SK-N-SH treated with all-trans-retinoic acid at 6 μM for 48 hours (cell line): ENCODE measurements at regions not wholly inside any gene's neighbourhood (a gene's known extent, or its start where the extent isn't known, plus 50 kb on each side); places are given as distances from the start of the nearest gene placed in this dataset.

ENCODE experiments used
- ATAC-seq: fragments of 200-7000 bp; cut with Tn5 transposase; 3 replicates; pipeline ENCODE4 v1.9.1; 2020; ENCODE audit warnings: mild to moderate bottlenecking, moderate library complexity
- ARNTL ChIP-seq: fragments of 450-650 bp; formaldehyde crosslinking; IDR thresholded peaks from 2 replicates; pipeline ENCODE4 v1.5.0; 2020; ENCODE audit warnings: low read depth, mild to moderate bottlenecking, moderate library complexity, borderline replicate concordance
- BACH2 ChIP-seq: fragments of 250-450 bp; sonication (Bioruptor Pico); IDR thresholded peaks from 2 replicates; pipeline ENCODE4 v1.9.0; 2021; ENCODE audit warnings: mild to moderate bottlenecking, borderline replicate concordance
- CSDC2 ChIP-seq: fragments of 250-450 bp; sonication (Bioruptor Pico); IDR thresholded peaks from 2 replicates; pipeline ENCODE4 v1.5.0; 2020; ENCODE audit warnings: mild to moderate bottlenecking, moderate library complexity
- ESRRG ChIP-seq: fragments of 250-450 bp; sonication (Bioruptor Pico); IDR thresholded peaks from 2 replicates; pipeline ENCODE4 v1.6.1; 2021; ENCODE audit warnings: mild to moderate bottlenecking
- ISL1 ChIP-seq: fragments of 250-450 bp; sonication (Bioruptor Pico); IDR thresholded peaks from 2 replicates; pipeline ENCODE4 v2.1.2; 2022; ENCODE audit warnings: mild to moderate bottlenecking, moderate library complexity
- OSR1 ChIP-seq: fragments of 250-450 bp; sonication (Bioruptor Pico); IDR thresholded peaks from 2 replicates; pipeline ENCODE4 v1.8.0; 2022; ENCODE audit warnings: moderate library complexity, mild to moderate bottlenecking, inconsistent platforms
- PPARA ChIP-seq: fragments of 250-450 bp; sonication (Bioruptor Pico); IDR thresholded peaks from 2 replicates; pipeline ENCODE4 v1.5.0; 2020; ENCODE audit warnings: mild to moderate bottlenecking, borderline replicate concordance
- RARB ChIP-seq: fragments of 250-450 bp; sonication (Bioruptor Pico); IDR thresholded peaks from 2 replicates; pipeline ENCODE4 v1.8.0; 2021; ENCODE audit warnings: mild to moderate bottlenecking, moderate library complexity
- SNAI2 ChIP-seq: fragments of 250-450 bp; sonication (Bioruptor Pico); IDR thresholded peaks from 2 replicates; pipeline ENCODE4 v1.5.0; 2020; ENCODE audit warnings: mild to moderate bottlenecking, moderate library complexity
- TCF4 ChIP-seq: fragments of 250-450 bp; sonication (Bioruptor Pico); IDR thresholded peaks from 2 replicates; pipeline ENCODE4 v1.8.0; 2021; ENCODE audit warnings: mild to moderate bottlenecking, moderate library complexity, borderline replicate concordance
- TOX ChIP-seq: fragments of 250-450 bp; sonication (Bioruptor Pico); IDR thresholded peaks from 2 replicates; pipeline ENCODE4 v1.8.0; 2021; ENCODE audit warnings: mild to moderate bottlenecking, moderate library complexity, borderline replicate concordance
- ZFP3 ChIP-seq: fragments of 250-450 bp; sonication (Bioruptor Pico); IDR thresholded peaks from 2 replicates; pipeline ENCODE4 v1.5.0; 2020; ENCODE audit warnings: mild to moderate bottlenecking, moderate library complexity
- ZFP30 ChIP-seq: fragments of 450-650 bp; formaldehyde crosslinking; IDR thresholded peaks from 2 replicates; pipeline ENCODE4 v1.5.0; 2022; ENCODE audit warnings: mild to moderate bottlenecking, moderate library complexity
- ZNF565 ChIP-seq: fragments of 450-650 bp; formaldehyde crosslinking; conservative IDR thresholded peaks from 2 replicates; pipeline ENCODE4 v1.5.0; 2020; ENCODE audit warnings: low read depth, mild to moderate bottlenecking, moderate library complexity
- ZNF70 ChIP-seq: fragments of 450-650 bp; formaldehyde crosslinking; IDR thresholded peaks from 2 replicates; pipeline ENCODE4 v1.5.0; 2020; ENCODE audit warnings: mild to moderate bottlenecking, moderate library complexity
- ZNF8 ChIP-seq: fragments of 450-650 bp; formaldehyde crosslinking; IDR thresholded peaks from 2 replicates; pipeline ENCODE4 v1.5.0; 2020; ENCODE audit warnings: mild to moderate bottlenecking, moderate library complexity
- TF ChIP-seq, protein P1 (sequence below): fragments of 250-450 bp; sonication (Bioruptor Pico); IDR thresholded peaks from 2 replicates; pipeline ENCODE4 v1.8.0; 2021; ENCODE audit warnings: low read depth, mild to moderate bottlenecking, moderate library complexity, borderline replicate concordance
- TF ChIP-seq, protein P2 (sequence below): fragments of 250-450 bp; sonication (Bioruptor Pico); IDR thresholded peaks from 2 replicates; pipeline ENCODE4 v1.8.0; 2020; ENCODE audit warnings: mild to moderate bottlenecking, moderate library complexity, borderline replicate concordance
- TF ChIP-seq, protein P3 (sequence below): fragments of 250-450 bp; sonication (Bioruptor Pico); IDR thresholded peaks from 2 replicates; pipeline ENCODE4 v1.5.1; 2020; ENCODE audit warnings: low read depth, mild to moderate bottlenecking, moderate library complexity

DNA sequence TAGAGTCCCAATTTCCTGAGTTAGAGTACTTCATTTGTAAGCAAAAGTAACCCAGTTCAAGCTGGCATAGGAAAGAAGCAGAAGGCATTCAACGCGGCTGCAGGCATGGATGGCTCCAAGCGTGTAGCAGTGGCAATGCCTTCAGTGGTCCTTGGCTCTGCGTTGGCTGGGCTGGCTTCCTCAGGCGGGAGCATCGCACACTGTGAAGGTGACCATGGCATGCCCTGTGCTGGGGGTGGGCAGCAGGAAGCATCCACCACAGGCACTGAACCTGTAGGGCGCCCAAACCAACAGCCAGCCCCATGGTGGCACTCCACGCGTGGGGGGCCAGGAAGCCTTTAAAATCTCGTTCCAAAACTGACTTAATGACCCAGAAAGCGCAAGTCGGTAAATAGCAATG is 53.6 kb upstream of the SPACA7 start:
- no peak for ATAC-seq
- no peak for TF ChIP-seq ZNF70 (CRISPR knock-in tag)
- TF ChIP-seq ESRRG: no peak
- no peak for TF ChIP-seq ISL1
- TF ChIP-seq ZNF8 (CRISPR knock-in tag): no peak
- TF ChIP-seq PPARA (CRISPR knock-in tag): no peak
- TF ChIP-seq ARNTL (CRISPR knock-in tag): no peak
- TF ChIP-seq, protein P1, sequence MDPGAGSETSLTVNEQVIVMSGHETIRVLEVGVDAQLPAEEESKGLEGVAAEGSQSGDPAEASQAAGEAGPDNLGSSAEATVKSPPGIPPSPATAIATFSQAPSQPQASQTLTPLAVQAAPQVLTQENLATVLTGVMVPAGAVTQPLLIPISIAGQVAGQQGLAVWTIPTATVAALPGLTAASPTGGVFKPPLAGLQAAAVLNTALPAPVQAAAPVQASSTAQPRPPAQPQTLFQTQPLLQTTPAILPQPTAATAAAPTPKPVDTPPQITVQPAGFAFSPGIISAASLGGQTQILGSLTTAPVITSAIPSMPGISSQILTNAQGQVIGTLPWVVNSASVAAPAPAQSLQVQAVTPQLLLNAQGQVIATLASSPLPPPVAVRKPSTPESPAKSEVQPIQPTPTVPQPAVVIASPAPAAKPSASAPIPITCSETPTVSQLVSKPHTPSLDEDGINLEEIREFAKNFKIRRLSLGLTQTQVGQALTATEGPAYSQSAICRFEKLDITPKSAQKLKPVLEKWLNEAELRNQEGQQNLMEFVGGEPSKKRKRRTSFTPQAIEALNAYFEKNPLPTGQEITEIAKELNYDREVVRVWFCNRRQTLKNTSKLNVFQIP (CRISPR knock-in tag): no peak
- TF ChIP-seq TCF4 (CRISPR knock-in tag): no peak
- no peak for TF ChIP-seq ZFP3
- TF ChIP-seq OSR1 (CRISPR knock-in tag): no peak
- no peak for TF ChIP-seq CSDC2 (CRISPR knock-in tag)
- TF ChIP-seq SNAI2 (CRISPR knock-in tag): no peak

DNA sequence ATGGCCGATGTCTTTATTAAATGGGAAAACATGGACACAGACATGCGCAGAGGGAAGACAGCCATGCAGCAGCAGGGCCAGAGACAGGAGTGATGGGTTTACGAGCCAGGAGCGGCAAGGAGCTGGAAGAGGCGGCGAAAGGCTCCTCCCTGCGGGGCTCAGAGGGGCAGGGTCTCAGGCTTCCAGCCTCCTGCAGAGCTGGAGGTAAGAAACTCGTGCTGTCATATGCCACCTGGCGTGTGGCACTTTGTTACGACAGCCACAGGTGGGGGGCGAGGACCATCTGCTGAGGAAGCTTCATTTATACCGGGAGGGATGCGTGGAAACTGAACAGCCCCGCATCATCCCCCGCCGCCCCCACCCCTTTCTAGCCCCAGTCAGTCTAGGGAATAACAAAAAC is 52.0 kb upstream of the SPACA7 start:
- no peak for ATAC-seq

DNA sequence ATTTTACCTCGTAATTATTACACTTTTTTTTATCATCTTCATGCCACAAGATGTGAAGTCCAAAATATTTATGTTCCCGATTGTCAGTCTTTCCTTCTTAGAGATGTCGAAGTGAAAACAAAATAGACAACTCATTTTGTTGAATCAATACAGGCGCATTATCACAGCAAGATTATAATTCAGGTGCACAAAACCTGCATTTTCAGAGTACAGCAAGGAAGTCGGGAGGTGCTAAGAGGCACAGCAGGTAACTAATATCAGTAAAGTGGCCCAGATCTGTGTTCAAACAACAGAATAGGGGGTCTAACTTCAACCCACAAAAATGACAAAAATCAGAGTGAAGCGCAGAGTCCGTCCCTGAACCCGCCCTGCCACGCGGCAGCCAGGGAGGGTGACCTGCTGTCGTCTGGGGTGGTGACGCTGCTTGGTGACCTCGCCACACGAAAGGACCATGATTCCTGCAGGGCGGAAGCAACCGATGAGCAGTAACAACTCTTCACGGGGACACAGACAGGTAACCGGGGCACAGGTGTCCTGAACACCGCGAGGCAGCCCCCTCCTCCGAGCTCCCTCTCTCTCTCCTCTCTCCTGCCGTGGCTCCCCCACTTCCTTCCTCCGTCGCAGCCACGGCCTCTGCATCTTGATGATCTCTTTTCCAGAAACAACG is 50.9 kb upstream of the SPACA7 start:
- TF ChIP-seq ZNF565 (CRISPR knock-in tag): no peak
- no peak for TF ChIP-seq ESRRG
- TF ChIP-seq CSDC2 (CRISPR knock-in tag): no peak
- no peak for TF ChIP-seq OSR1 (CRISPR knock-in tag)
- no peak for TF ChIP-seq TOX (CRISPR knock-in tag)
- no peak for TF ChIP-seq ZFP3
- no peak for TF ChIP-seq ZFP30 (CRISPR knock-in tag)
- no peak for ATAC-seq

More for the DNA sequence above, 52.0 kb upstream of the SPACA7 start:
- no peak for TF ChIP-seq ZFP30 (CRISPR knock-in tag)
- TF ChIP-seq OSR1 (CRISPR knock-in tag): no peak
- no peak for TF ChIP-seq SNAI2 (CRISPR knock-in tag)
- TF ChIP-seq BACH2: no peak
- TF ChIP-seq ZFP3: no peak
- TF ChIP-seq RARB: no peak
- TF ChIP-seq ARNTL (CRISPR knock-in tag): no peak

DNA sequence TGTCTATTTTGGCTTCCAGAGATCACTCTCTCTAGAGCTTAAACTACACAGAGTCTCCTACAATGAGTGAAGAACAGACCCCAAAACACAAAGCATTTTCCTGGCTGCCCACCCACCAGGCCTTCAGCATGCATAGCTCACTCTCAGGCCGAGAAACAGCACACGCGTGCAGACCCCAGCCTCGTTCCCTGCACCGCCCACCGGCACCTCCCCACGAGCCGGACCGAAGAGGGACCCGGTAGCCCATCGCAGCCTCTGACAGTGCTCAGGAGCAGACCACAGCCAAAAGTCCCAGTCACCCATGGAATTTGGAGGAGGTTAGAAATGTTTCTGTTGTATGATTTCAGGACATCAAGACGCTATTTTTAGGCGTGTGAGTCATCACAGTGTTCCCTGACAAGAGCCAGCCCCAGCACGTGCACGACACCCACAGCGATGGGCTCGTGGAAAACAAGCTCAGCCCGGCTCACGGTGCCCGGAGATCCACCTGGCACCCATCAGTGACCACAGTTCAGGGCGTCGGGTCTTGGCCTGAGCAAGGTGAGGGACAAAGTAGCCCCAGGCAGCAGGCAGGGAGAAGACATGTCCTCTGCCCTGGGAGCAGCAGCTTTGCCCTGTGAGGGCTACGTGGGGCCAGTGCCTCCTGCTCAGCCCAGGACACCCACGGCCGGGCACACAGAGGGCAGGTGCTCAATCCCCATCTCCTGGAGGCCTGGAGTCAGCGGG is 50.1 kb upstream of the SPACA7 start:
- TF ChIP-seq, protein P2, sequence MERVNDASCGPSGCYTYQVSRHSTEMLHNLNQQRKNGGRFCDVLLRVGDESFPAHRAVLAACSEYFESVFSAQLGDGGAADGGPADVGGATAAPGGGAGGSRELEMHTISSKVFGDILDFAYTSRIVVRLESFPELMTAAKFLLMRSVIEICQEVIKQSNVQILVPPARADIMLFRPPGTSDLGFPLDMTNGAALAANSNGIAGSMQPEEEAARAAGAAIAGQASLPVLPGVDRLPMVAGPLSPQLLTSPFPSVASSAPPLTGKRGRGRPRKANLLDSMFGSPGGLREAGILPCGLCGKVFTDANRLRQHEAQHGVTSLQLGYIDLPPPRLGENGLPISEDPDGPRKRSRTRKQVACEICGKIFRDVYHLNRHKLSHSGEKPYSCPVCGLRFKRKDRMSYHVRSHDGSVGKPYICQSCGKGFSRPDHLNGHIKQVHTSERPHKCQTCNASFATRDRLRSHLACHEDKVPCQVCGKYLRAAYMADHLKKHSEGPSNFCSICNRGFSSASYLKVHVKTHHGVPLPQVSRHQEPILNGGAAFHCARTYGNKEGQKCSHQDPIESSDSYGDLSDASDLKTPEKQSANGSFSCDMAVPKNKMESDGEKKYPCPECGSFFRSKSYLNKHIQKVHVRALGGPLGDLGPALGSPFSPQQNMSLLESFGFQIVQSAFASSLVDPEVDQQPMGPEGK (CRISPR knock-in tag): no peak
- TF ChIP-seq, protein P1 (CRISPR knock-in tag): no peak
- TF ChIP-seq, protein P3, sequence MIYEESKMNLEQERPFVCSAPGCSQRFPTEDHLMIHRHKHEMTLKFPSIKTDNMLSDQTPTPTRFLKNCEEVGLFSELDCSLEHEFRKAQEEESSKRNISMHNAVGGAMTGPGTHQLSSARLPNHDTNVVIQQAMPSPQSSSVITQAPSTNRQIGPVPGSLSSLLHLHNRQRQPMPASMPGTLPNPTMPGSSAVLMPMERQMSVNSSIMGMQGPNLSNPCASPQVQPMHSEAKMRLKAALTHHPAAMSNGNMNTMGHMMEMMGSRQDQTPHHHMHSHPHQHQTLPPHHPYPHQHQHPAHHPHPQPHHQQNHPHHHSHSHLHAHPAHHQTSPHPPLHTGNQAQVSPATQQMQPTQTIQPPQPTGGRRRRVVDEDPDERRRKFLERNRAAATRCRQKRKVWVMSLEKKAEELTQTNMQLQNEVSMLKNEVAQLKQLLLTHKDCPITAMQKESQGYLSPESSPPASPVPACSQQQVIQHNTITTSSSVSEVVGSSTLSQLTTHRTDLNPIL (CRISPR knock-in tag): no peak
- TF ChIP-seq PPARA (CRISPR knock-in tag): no peak
- no peak for TF ChIP-seq ZFP3
- TF ChIP-seq CSDC2 (CRISPR knock-in tag): no peak
- TF ChIP-seq BACH2: no peak
- ATAC-seq: peak; percentile 35; the same call in 2 of the 3 replicates
